ENCODE measurements at regions not wholly inside any gene's neighbourhood (a gene's known extent, or its start where the extent isn't known, plus 50 kb on each side); places are given as distances from the start of the nearest gene placed in this dataset.

DNA sequence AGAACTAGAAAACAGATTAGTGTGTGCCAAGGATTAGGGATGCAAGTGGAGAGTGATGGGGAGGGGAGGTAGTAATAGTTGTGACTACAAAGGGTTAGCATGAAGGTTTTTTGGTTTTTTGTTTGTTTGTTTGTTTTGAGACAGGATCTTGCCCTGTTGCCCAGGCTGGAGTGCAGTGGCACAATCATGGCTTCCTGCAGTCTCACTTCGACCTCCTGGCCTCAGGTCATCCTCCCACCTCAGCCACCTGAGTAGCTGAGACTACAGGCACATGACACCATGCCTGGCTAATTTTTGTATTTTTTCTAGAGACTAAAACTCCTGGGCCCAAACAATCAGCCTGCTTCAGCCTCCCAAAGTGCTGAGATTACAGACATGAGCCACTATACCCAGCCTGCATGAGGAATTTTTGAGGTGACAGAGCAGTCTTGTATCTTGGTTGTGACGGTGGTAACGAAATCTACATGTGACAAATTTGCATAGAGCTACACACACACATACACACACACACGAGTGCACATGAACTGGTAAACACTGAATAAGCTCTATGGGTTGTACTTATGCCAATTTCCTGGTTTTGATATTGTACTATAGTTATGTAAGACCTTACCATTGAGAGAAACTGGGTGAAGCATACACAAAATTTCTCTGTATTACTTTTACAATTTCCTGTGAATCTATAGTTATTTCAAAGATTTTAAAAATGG, 59.6 kb upstream of the TOM1L1 start:
- no peak for TF ChIP-seq EZH2 (IDR thresholded peaks at IDR 0.05; ENCODE audit: borderline replicate concordance, insufficient read depth, low read depth, low read length, poor library complexity, severe bottlenecking)
- TF ChIP-seq, protein P1, sequence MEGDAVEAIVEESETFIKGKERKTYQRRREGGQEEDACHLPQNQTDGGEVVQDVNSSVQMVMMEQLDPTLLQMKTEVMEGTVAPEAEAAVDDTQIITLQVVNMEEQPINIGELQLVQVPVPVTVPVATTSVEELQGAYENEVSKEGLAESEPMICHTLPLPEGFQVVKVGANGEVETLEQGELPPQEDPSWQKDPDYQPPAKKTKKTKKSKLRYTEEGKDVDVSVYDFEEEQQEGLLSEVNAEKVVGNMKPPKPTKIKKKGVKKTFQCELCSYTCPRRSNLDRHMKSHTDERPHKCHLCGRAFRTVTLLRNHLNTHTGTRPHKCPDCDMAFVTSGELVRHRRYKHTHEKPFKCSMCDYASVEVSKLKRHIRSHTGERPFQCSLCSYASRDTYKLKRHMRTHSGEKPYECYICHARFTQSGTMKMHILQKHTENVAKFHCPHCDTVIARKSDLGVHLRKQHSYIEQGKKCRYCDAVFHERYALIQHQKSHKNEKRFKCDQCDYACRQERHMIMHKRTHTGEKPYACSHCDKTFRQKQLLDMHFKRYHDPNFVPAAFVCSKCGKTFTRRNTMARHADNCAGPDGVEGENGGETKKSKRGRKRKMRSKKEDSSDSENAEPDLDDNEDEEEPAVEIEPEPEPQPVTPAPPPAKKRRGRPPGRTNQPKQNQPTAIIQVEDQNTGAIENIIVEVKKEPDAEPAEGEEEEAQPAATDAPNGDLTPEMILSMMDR (IDR thresholded peaks at IDR 0.05), result no peak
